HG03139 (cell line): ENCODE measurements at regions not wholly inside any gene's neighbourhood (a gene's known extent, or its start where the extent isn't known, plus 50 kb on each side); places are given as distances from the start of the nearest gene placed in this dataset.

ENCODE experiments used
- ATAC-seq: cut with Tn5 transposase; IDR thresholded peaks from one replicate; pipeline ENCODE4 v1.9.1; 2021; ENCODE audit not compliant: unreplicated experiment

GRCh38 chr6:95489185-95489863 is 88.0 kb upstream of the MANEA start:
- no peak for ATAC-seq

GRCh38 chr6:95496769-95497426 is 80.4 kb upstream of the MANEA start:
- ATAC-seq, result no peak

DNA sequence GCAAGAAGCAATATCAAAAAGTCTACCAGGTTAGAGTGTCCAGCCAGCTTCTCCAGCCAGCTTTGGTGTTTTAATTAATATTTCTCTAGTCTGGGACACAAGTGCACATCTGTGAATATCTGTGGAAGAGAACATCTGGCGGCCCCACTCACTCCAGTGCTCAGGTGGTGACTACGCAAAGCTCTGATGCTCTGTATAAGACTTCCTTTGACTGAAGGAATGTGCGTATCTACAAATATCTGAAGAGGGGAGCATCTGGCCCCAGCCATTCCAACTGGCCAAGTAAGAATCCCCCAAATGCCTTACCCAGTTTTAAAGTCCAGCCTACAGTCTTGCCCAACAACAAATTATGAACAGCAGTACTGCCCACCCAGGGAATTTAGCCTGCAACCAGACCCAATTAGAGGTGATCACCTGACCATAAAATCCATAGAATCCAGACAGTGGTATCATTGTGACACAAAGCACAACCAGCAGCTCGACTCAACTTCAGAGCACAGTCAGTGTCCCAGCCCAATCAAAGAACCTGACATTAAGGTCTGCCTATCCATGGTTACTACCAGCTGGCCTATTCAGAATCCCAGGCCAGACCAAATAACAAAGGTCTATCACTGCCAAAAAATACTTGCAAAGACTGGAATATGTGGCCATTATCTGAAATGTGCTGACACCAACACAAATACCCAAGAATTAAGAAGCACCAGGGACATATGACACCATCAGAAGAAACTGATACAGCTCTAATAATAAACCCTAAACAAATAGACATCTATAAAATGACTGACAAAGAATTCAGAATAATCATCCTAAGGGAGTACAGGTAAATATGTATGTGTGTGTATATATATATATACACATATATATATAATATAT is 76.1 kb upstream of the MANEA start:
- no peak for ATAC-seq

DNA sequence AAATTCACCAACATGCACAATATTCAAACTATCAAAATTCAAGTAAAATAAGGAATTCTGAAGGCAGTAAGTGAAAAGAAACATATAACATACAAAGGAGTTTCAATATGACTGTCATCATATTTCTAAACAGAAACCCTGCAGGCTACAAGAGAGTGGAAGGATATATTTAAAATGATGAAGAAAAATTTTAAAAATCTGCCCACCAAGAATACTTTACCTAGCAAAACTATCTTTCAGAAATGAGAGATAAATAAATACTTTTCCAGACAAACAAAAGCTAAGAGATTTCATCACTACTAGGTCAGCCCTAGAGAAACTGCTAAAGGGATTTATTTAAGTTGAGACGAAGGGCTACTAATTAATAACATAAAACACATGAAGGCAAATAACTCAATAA is 73.8 kb upstream of the MANEA start:
- no peak for ATAC-seq

- no peak for ATAC-seq
These were observed 65.9 kb upstream of the MANEA start for GRCh38 chr6:95511404-95511803.

- no peak for ATAC-seq
These were observed 61.4 kb upstream of the MANEA start for GRCh38 chr6:95515975-95516374.

DNA sequence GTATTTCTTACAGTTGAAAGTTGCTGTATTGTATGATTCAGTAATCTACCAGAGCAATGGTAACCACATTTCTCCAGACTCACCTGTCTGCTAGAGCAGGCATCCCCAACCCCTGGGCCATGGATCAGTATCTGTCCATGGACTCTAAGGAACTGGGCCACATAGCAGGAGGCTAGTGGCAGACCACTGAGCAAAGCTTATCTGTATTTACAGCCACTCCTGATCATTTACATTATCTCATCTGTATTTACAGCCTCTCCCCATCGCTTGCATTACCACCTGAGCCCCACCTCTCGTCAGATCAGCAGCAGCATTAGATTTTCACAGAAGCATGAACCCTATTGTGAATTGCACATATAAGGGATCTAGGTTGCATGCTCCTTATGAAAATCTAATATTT is 60.3 kb upstream of the MANEA start:
- ATAC-seq, result no peak

DNA sequence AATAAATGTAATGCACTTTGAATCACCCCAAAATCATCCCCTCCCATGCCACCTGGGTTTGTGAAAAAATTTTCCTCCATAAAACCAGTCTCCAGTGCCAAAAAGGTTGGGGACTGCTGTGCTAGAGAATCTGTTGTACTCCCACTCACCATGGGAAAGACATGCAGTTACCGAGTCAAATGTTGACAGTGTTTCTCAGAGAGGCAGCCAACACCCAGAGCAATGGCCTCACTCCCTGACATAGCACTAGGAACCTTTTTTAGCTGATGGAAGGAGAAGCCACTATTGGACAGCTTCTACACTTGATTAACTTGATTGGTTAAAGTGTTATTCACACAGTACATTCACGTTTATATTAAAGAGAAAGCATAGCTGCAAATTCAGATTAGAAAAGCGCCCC is 59.8 kb upstream of the MANEA start:
- no peak for ATAC-seq

DNA sequence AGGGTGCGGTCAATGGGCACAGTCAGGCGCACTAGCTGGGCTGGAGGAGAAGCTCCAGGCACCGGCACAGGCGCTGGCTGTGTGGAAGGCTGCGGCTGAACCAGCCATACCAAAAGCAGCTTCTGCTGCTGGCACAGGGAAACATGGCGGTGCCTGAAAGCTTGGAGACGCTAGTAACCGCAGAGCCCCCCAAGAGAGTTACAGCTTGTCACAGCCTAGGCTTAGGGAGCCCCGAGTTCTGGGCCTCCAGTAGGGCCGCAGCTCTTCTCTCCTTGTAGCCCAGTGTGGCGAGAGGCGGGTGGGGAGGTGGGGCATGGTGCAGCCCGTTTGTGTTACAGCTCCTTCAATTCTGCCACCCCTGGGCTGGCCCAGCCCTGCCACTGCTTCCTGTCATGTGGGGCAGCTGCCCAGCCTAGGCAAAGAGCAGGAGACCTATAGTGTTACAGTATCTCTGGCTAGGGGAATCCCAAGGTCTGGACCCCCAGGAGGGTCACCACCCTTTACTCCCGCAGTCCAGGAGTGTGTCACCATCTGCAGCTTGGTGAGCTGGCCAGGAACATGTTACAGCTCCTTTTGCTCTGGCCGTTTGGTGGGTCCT is 58.6 kb upstream of the MANEA start:
- ATAC-seq, result no peak

DNA sequence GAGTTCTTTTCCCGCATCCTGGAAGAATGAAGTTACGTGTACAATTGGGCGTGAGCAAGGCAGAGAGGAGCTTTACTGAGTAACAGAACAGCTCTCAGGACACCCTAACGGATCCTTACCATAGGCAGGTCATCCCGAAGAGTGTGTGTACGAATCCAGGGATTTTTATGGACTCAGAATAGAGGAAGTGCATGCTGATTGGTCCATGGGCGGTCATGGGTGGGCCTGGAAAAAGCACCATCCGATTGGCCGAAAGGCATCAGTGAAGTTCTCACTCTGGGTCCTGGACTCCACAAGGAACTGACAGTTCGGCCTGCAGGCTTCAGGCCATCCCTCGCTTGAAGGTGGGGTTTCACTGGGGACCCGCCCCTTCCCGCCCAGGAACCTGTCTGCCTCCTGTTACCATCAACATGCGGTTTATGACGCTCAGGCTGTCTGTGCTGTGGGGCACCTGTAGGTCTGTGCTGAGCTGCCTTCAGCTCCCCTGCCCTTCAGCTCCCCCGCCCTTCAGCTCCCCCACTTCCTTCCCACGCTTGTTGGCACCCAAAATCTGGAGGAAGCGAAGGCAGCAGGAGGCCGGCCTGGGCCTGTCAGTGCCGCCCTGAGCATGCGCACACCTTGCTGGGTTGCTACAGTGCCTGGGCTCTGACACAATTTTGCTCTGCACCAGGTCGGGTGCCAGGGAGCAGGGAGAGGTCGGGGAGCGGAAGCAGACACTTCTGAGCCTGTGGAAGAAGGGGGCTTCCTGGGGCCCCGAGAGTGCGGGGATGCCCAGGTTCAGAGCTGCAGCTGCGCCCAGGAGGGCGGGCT is 57.9 kb upstream of the MANEA start:
- no peak for ATAC-seq

- no peak for ATAC-seq
These were observed 56.2 kb upstream of the MANEA start for GRCh38 chr6:95521181-95521580.
